Cardiac fibroblast (primary cell): ENCODE measurements at regions not wholly inside any gene's neighbourhood (a gene's known extent, or its start where the extent isn't known, plus 50 kb on each side); places are given as distances from the start of the nearest gene placed in this dataset.

Source experiments
- DNase-seq, 2 donors: peaks; one replicate each; pipeline versions ENCODE4 v3.0.0 to v3.0.0-alpha.2; 2010; ENCODE audit warnings: low read depth in 2 of 2
- H3K4me3 ChIP-seq, 2 donors: replicated peaks in 1 of 2; 1 replicate in 1 of 2; 2 replicates in 1 of 2; pipeline ENCODE4 v1.5.1; 2011; ENCODE audit warnings: low read depth in 2 of 2, low read length in 2 of 2, mild to moderate bottlenecking in 2 of 2, moderate library complexity in 1 of 2
- TF ChIP-seq, protein P1 (sequence below): IDR thresholded peaks from one replicate; pipeline ENCODE4 v1.5.1; 2011; ENCODE audit warnings: low read depth, mild to moderate bottlenecking, low read length, inconsistent platforms

DNA sequence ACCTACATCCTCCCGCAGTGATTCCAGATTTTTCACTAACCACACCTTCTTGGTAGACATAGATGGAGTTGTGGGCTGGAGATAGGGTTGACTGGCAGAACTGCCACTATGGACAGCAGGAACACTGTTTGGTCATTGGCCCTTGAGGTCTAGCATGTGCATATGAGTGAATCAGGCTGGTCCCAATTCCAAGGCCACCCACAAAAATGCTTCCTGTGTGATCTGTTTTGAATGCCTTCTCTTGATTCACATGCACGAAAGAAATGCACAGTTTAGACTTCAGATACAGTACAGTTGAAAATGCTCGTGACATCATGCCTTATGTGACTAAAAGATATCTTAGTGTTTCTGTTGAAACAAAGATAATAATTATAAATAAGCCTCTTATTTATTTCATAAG lies 285.8 kb upstream of the SEMA6D start:
- TF ChIP-seq, protein P1, sequence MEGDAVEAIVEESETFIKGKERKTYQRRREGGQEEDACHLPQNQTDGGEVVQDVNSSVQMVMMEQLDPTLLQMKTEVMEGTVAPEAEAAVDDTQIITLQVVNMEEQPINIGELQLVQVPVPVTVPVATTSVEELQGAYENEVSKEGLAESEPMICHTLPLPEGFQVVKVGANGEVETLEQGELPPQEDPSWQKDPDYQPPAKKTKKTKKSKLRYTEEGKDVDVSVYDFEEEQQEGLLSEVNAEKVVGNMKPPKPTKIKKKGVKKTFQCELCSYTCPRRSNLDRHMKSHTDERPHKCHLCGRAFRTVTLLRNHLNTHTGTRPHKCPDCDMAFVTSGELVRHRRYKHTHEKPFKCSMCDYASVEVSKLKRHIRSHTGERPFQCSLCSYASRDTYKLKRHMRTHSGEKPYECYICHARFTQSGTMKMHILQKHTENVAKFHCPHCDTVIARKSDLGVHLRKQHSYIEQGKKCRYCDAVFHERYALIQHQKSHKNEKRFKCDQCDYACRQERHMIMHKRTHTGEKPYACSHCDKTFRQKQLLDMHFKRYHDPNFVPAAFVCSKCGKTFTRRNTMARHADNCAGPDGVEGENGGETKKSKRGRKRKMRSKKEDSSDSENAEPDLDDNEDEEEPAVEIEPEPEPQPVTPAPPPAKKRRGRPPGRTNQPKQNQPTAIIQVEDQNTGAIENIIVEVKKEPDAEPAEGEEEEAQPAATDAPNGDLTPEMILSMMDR = no peak
- DNase-seq = peak; percentile 50 to 93
- H3K4me3 ChIP-seq = no peak overlapping the region

DNA sequence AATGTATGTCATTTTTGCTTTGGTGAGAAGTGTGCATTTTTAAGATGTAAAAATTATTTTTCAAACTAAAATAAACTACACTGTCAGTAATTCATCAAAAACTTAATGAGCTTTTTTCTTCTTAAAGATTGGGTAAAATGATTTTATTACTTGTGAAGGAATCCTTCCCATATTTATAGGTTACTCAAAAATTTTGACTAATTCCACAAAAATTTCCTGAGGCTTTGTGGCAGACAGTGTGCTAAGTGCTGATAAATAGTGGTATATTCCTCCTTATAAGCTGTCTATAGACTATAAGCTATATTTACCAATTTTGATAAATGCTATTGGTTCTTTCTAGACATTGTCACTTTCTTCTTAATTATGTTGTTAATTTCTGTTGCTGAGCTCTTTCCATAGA lies 284.5 kb upstream of the SEMA6D start:
- no peak overlapping the region for H3K4me3 ChIP-seq
- DNase-seq = peak in 1 of 2 donors; percentile 60
- TF ChIP-seq, protein P1 = no peak

DNA sequence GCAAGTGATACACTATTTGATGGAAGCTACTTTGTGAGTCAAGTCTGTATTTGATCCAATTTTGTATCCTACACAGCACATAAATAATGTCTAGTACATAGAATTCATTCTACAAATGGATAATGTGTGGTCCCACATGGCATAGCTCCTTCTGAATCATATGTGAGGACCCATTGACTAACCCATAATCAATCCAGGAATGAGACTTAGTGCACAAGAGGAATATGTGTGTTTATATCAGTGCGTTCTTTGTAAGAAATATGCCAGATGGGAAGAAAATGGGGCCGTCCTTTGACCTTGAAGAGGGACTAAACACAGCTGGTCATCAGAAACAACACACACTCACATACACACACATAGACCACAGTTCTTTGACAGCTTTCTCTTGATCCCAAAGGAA lies 282.7 kb upstream of the SEMA6D start:
- no peak overlapping the region for H3K4me3 ChIP-seq
- TF ChIP-seq, protein P1 = no peak
- DNase-seq = no peak

DNA sequence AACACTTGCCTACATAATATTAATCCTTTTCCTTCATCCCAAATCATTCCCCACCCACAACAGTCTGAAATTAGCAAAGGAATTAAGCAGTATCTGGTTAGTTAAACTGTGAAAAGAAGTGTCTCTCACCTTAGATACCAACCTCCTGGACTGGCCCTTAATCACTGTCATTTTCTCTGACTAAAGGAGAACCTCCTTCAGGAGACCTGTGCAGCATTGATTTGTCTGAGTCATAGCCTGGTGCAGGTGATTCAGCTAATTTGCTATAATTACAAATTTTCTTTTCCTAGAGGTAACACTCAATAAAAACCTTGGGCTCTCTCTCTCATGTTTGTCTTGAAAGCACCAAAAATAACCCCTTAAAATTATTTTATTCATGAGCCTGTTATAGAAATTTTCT lies 279.8 kb upstream of the SEMA6D start:
- H3K4me3 ChIP-seq = no peak overlapping the region
- TF ChIP-seq, protein P1 = no peak
- DNase-seq = no peak

DNA sequence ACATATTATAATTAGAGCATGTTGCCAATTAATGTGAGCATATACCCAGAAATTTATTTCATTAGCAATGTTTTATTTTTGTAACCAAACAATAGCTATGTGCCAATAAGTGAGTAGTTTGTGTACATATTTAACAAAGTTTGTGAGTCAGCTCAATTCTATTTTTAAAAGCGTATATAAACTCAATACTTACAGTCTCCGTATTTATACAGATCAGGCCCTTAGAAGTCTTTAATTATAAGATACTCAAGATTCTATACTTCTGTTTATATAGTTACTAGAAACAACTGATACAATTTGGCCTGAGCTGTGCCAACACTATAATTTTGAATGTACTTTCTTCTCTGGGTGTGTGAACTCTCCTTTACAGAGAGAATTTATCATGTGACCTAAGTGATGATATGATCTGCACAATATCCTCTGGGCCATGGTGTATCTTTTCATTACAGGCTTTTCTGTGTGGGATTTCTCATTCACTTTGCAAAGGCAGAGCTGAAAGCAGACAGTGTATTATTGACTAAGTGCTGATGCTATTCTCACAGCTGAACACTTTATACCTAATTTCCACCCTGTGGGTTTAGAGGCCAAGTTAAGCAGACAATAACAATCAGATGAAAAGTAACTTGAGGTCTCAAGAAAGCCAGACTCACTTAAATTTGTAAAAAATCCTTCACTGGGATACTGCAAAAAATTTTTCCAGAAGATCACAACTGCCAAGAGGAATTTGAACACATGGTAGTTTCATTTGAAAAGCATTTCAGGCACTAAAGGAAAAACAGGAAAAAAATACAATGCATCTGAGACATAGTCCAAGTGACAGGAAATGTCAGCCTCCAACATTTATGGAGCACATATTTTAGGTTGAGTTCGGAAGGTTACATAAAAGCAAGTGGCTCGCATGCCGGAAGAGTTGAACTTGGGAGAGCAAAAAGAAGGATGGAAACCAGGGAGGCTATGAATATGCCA lies 277.9 kb upstream of the SEMA6D start:
- peak in 1 of 2 donors; percentile 46 for DNase-seq
- TF ChIP-seq, protein P1 = no peak
- H3K4me3 ChIP-seq = no peak overlapping the region

DNA sequence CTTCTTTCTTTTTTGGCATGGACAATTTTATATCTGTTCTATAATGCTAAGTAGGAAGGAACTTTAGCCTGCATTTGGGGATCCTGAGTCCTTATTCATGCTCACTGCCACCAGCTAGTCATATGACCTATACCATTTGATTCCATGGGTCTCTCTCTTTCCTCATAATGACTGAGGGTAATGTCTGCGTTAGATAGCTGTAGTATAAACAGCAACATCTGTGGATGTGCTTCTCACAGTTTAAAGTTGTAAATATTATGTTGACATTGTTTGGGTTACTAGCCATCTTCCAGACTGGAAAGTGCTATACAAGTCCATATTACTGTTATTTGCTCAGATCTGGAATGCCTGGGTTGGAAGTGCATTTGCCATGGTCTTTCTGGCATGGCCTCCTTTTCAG lies 274.9 kb upstream of the SEMA6D start:
- no peak for DNase-seq
- TF ChIP-seq, protein P1 = no peak
- no peak overlapping the region for H3K4me3 ChIP-seq
